ENCODE measurements at regions not wholly inside any gene's neighbourhood (a gene's known extent, or its start where the extent isn't known, plus 50 kb on each side); places are given as distances from the start of the nearest gene placed in this dataset.

GRCh38 chr13:73215823-73216222 lies 157.0 kb downstream of the KLF5 start:
- TF ChIP-seq YY1 (IDR thresholded peaks at IDR 0.05; ENCODE audit: insufficient read depth, insufficient read length), result no peak
- no peak for TF ChIP-seq ZNF274 (IDR thresholded peaks at IDR 0.05; ENCODE audit: low read depth, low read length)
